ENCODE measurements at regions not wholly inside any gene's neighbourhood (a gene's known extent, or its start where the extent isn't known, plus 50 kb on each side); places are given as distances from the start of the nearest gene placed in this dataset.

DNA sequence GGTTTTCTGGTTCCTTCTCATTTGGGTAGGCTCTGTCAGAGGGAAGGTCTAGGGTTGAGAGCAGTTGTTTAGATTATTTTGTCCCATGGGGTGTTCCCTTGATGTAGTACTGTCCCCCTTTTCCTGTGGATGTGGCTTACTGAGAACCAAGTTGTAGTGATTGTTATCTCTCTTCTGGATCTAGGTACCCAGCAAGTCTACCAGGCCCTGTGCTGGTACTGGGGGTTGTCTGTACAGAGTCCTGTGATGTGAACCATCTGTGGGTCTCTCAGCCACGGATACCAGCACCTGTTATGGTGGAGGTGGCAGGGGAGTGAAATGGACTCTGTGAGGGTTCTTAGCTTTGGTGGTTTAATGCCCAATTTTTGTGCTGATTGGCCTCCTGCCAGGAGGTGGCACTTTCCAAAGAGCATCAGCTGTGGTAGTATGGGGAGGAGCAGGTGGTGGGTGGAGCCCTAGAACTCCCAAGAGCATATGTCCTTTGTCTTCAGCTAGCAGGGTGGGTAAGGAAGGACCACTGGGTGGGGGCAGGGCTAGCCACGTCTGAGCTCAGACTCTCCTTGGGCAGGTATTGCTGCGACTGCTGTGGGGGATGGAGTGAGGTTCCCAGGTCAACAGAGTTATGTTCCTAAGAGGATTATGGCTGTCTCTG is 179.3 kb upstream of the BTG1 start:
- TF ChIP-seq, protein P1, sequence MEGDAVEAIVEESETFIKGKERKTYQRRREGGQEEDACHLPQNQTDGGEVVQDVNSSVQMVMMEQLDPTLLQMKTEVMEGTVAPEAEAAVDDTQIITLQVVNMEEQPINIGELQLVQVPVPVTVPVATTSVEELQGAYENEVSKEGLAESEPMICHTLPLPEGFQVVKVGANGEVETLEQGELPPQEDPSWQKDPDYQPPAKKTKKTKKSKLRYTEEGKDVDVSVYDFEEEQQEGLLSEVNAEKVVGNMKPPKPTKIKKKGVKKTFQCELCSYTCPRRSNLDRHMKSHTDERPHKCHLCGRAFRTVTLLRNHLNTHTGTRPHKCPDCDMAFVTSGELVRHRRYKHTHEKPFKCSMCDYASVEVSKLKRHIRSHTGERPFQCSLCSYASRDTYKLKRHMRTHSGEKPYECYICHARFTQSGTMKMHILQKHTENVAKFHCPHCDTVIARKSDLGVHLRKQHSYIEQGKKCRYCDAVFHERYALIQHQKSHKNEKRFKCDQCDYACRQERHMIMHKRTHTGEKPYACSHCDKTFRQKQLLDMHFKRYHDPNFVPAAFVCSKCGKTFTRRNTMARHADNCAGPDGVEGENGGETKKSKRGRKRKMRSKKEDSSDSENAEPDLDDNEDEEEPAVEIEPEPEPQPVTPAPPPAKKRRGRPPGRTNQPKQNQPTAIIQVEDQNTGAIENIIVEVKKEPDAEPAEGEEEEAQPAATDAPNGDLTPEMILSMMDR (conservative IDR thresholded peaks at IDR 0.05; ENCODE audit: low read depth in 2 of 2) = no peak; a peak in 1 of 4 replicates
- TF ChIP-seq NANOG (IDR thresholded peaks at IDR 0.05; ENCODE audit: borderline replicate concordance) = no peak
- TF ChIP-seq EZH2 (IDR thresholded peaks at IDR 0.05; ENCODE audit: low read depth, unreplicated experiment) = no peak
- TF ChIP-seq EZH2phosphoT487 (IDR thresholded peaks at IDR 0.05; ENCODE audit: unreplicated experiment) = no peak
- TF ChIP-seq, protein P2, sequence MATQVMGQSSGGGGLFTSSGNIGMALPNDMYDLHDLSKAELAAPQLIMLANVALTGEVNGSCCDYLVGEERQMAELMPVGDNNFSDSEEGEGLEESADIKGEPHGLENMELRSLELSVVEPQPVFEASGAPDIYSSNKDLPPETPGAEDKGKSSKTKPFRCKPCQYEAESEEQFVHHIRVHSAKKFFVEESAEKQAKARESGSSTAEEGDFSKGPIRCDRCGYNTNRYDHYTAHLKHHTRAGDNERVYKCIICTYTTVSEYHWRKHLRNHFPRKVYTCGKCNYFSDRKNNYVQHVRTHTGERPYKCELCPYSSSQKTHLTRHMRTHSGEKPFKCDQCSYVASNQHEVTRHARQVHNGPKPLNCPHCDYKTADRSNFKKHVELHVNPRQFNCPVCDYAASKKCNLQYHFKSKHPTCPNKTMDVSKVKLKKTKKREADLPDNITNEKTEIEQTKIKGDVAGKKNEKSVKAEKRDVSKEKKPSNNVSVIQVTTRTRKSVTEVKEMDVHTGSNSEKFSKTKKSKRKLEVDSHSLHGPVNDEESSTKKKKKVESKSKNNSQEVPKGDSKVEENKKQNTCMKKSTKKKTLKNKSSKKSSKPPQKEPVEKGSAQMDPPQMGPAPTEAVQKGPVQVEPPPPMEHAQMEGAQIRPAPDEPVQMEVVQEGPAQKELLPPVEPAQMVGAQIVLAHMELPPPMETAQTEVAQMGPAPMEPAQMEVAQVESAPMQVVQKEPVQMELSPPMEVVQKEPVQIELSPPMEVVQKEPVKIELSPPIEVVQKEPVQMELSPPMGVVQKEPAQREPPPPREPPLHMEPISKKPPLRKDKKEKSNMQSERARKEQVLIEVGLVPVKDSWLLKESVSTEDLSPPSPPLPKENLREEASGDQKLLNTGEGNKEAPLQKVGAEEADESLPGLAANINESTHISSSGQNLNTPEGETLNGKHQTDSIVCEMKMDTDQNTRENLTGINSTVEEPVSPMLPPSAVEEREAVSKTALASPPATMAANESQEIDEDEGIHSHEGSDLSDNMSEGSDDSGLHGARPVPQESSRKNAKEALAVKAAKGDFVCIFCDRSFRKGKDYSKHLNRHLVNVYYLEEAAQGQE (IDR thresholded peaks at IDR 0.05; ENCODE audit: unreplicated experiment) = no peak
- TF ChIP-seq JUNB (IDR thresholded peaks at IDR 0.05; ENCODE audit: unreplicated experiment) = no peak
- no peak for TF ChIP-seq CREB1 (CRISPR knock-in tag; IDR thresholded peaks at IDR 0.05; ENCODE audit: low read depth)

Measured in GM23338 (cell line).